Right lobe of liver (tissue), 6 donors: ENCODE measurements at regions not wholly inside any gene's neighbourhood (a gene's known extent, or its start where the extent isn't known, plus 50 kb on each side); places are given as distances from the start of the nearest gene placed in this dataset.

Experiments used
- ATAC-seq, 4 donors: fragments of 200-7000 bp; cut with Tn5 transposase; one replicate each; pipeline ENCODE4 v1.9.1; 2020; ENCODE audit warnings: mild to moderate bottlenecking in 4 of 4, moderate library complexity in 4 of 4
- DNase-seq, 3 donors: peaks; one replicate each; pipeline ENCODE4 v3.0.0-alpha.2; 2020
- H3K27ac ChIP-seq, 3 donors: fragments of 200-600 bp; one replicate each; pipeline ENCODE4 v1.8.0; 2022
- H3K27me3 ChIP-seq, 2 donors: fragments of 200-600 bp; one replicate each; pipeline ENCODE4 v1.8.0; 2022
- H3K36me3 ChIP-seq, 4 donors: fragments of 200-600 bp; sonication (generic) in 1 of 4; one replicate each; pipeline versions ENCODE4 v1.5.1 to v1.8.0; 2017 to 2022; ENCODE audit warnings: control low read depth in 1 of 4
- H3K4me1 ChIP-seq, 4 donors: fragments of 200-600 bp; sonication (generic) in 1 of 4; one replicate each; pipeline versions ENCODE4 v1.5.1 to v1.8.0; 2017 to 2022; ENCODE audit warnings: control low read depth in 1 of 4
- H3K4me3 ChIP-seq, 3 donors: fragments of 200-600 bp; one replicate each; pipeline ENCODE4 v1.8.0; 2022
- H3K9me3 ChIP-seq, 4 donors: fragments of 200-600 bp; sonication (generic) in 1 of 4; one replicate each; pipeline versions ENCODE4 v1.5.1 to v1.8.0; 2017 to 2022; ENCODE audit warnings: control low read depth in 1 of 4
- POLR2A ChIP-seq: fragments of 450-650 bp; IDR thresholded peaks from one replicate; pipeline ENCODE4 v1.6.1; 2017; ENCODE audit warnings: antibody characterized with exemption, mild to moderate bottlenecking
- WGBS: methylation state at CpG from one replicate; pipeline ENCODE4 v1.1.6; 2018; ENCODE audit warnings: low coverage, low lambda C conversion rate; ENCODE audit not compliant: insufficient coverage; ENCODE audit errors: missing lambda C conversion rate; 5-methylcytosine and 5-hydroxymethylcytosine counted together
- intact Hi-C, 2 donors: fragments of 100-400 bp; cut with DNase I; formaldehyde crosslinking; loops; one replicate each; pipeline versions ENCODE4 v1.11.2 to v1.14.1; 2022
- TF ChIP-seq, protein P1 (sequence below), 4 donors: fragments of 200-600 bp in 3 of 4; fragments of 450-650 bp in 1 of 4; IDR thresholded peaks; one replicate each; pipeline versions ENCODE4 v1.5.1 to v1.8.0; 2016 to 2022; ENCODE audit warnings: antibody characterized with exemption in 4 of 4, mild to moderate bottlenecking in 2 of 4
- donor health status: DM: no; HTN: yes; CAD: no.
- donor health status: DM: no; HTN: no; CAD: no.
- donor health status: DM: no; HTN: no; CAD: no.
- donor health status: DM: no; HTN: yes; CAD: no.
- donor health status: DM: no; HTN: yes; CAD: no.

DNA sequence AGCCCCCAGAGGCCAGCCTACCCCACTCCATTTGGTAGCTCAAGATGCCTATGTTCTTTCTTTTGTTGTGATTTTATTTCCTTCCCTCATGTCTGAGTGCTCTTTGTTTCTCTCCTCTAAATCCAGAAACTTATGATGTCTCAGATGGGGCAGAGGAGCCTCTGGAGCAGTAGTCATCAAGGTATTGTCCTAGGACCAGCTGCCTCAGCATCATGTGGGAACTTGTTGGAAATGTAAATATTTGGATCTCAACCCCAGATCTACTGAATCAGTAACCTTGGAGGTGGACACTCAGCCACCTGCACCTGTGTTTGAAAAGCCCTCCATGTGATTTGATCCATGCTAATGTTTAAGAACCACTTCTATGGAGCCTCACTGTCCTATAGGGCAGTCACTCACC, 593.1 kb upstream of the PLXNA2 start:
- no peaks in the 10 kb centered on the region for H3K27me3 ChIP-seq
- DNase-seq (no peak), ATAC-seq (no peak)
- no peaks in the 10 kb centered on the region for H3K36me3 ChIP-seq
- H3K4me3 ChIP-seq: no peak overlapping the region
- intact Hi-C loops: no loop called here
- H3K9me3 ChIP-seq: no peaks in the 10 kb centered on the region
- no peak for TF ChIP-seq POLR2A
- TF ChIP-seq, protein P1, sequence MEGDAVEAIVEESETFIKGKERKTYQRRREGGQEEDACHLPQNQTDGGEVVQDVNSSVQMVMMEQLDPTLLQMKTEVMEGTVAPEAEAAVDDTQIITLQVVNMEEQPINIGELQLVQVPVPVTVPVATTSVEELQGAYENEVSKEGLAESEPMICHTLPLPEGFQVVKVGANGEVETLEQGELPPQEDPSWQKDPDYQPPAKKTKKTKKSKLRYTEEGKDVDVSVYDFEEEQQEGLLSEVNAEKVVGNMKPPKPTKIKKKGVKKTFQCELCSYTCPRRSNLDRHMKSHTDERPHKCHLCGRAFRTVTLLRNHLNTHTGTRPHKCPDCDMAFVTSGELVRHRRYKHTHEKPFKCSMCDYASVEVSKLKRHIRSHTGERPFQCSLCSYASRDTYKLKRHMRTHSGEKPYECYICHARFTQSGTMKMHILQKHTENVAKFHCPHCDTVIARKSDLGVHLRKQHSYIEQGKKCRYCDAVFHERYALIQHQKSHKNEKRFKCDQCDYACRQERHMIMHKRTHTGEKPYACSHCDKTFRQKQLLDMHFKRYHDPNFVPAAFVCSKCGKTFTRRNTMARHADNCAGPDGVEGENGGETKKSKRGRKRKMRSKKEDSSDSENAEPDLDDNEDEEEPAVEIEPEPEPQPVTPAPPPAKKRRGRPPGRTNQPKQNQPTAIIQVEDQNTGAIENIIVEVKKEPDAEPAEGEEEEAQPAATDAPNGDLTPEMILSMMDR (IDR thresholded peaks at IDR 0.05): no peak
- no peaks in the 10 kb centered on the region for H3K4me1 ChIP-seq
- no peak overlapping the region for H3K27ac ChIP-seq

DNA sequence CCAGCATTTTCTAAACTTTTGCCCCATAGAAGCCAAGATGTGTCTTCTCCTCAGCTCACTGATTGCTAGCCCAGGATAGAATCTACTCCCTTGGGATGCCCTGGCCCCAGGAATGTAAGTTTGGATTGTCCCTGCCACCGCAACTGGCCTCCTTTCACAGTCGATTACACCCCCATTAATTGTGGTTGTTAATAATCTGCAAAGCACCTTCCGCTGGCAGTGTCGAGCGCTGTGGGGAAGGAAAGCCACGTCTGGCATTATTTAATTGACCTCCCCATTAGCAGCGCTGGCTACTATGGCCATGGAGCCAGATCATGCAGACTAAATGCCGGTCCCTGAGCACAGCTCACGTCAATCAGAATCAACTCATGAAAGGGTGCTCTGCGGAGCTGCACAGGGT, 597.3 kb upstream of the PLXNA2 start:
- Histone ChIP-seq H3K9me3 (no peaks in the 10 kb centered on the region), H3K4me1 (no peaks in the 10 kb centered on the region), H3K27me3 (no peaks in the 10 kb centered on the region), H3K27ac (no peak overlapping the region), H3K4me3 (no peak overlapping the region), H3K36me3 (no peaks in the 10 kb centered on the region)
- intact Hi-C loops: no loop called here
- ATAC-seq (no peak), DNase-seq (no peak)
- no peak for TF ChIP-seq POLR2A
- TF ChIP-seq, protein P1 (IDR thresholded peaks at IDR 0.05): no peak
- WGBS: 68% methylated on average over 8 of the region's 10 CpGs

DNA sequence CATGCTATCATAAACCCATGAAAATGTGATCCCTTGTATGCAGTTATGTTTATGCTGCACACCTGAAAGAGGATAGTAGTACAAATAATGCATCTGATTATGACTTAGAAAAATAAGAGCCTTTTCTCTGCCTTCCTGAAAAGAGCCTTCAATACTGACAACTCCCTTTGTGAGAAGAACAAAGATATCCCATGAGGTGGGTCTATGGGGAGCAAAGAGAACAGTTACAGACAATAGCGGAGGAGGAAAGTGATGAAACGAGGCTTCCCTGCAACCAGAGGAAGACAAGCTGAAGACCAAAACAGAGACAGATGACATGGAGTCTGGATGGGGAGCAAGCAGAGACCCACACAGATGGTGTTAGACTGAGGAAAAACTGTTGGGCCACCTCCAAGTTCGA, 598.3 kb upstream of the PLXNA2 start:
- Histone ChIP-seq H3K27ac (no peak overlapping the region), H3K36me3 (no peaks in the 10 kb centered on the region), H3K27me3 (no peaks in the 10 kb centered on the region), H3K4me3 (no peak overlapping the region), H3K4me1 (no peaks in the 10 kb centered on the region), H3K9me3 (no peaks in the 10 kb centered on the region)
- intact Hi-C loops: no loop called here
- 50% methylated on average over 3 of the region's 3 CpGs for WGBS
- no peak for TF ChIP-seq POLR2A
- TF ChIP-seq, protein P1 (IDR thresholded peaks at IDR 0.05): no peak
- DNase-seq: no peak
- ATAC-seq: no peak

DNA sequence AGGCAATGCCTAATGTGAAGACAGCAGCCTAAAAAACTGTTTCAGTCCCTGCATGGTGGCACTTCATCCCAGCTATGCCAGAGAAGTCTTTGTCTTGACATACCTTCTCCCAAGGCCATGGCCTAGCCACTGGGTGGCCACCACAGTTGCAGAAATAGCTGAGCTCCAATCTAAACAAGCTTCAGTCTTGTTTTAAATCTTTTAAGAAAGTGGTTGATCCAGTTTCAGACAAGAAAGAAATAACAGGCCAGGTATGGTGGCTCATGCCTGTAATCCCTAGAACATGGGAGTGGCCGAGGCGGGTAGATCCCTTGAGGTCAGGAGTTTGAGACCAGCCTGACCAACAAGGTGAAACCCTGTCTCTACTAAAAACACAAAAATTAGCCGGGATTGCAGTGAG, 600.0 kb upstream of the PLXNA2 start:
- intact Hi-C loops: no loop called here
- Histone ChIP-seq H3K27me3 (no peaks in the 10 kb centered on the region), H3K27ac (no peak overlapping the region), H3K9me3 (no peaks in the 10 kb centered on the region), H3K36me3 (no peaks in the 10 kb centered on the region), H3K4me1 (no peaks in the 10 kb centered on the region), H3K4me3 (no peak overlapping the region)
- DNase-seq (no peak), ATAC-seq (no peak)
- 84% methylated on average over 3 of the region's 3 CpGs for WGBS
- TF ChIP-seq POLR2A: no peak
- TF ChIP-seq, protein P1 (IDR thresholded peaks at IDR 0.05): no peak

DNA sequence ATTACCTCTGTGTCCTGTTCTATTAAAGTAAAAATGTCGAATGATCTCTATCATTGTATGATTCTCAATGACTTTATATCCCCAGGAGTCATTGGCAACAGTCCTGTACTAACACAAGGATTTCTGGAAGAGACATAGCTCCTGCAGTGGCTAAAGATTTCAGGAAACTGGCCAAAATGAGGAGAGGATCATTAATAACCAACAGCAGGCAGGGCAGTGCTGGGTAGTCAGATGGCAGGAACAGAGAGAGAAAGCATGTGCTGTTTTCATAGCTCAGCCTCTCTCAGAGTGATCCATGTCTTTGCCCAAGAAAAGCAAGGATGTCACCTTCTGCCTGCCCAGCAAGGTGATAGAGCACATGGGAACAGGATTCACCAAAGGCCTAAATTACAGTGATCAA, 604.7 kb upstream of the PLXNA2 start:
- ATAC-seq: no peak
- no peaks in the 10 kb centered on the region for H3K9me3 ChIP-seq
- WGBS: 75% methylated on average over 1 of the region's 1 CpG

More for the DNA sequence above, 604.7 kb upstream of the PLXNA2 start:
- Histone ChIP-seq H3K27ac (no peak overlapping the region), H3K27me3 (no peaks in the 10 kb centered on the region), H3K4me1 (no peaks in the 10 kb centered on the region), H3K4me3 (no peak overlapping the region), H3K36me3 (no peaks in the 10 kb centered on the region)
- TF ChIP-seq POLR2A: no peak
- TF ChIP-seq, protein P1 (IDR thresholded peaks at IDR 0.05): no peak
- no peak for DNase-seq
- intact Hi-C loops: no loop called here
